Vagina (tissue), 2 donors: ENCODE measurements at regions not wholly inside any gene's neighbourhood (a gene's known extent, or its start where the extent isn't known, plus 50 kb on each side); places are given as distances from the start of the nearest gene placed in this dataset.

Experiments
- POLR2A ChIP-seq, 2 donors: fragments of 450-650 bp; IDR thresholded peaks; one replicate each; pipeline ENCODE4 v1.6.1; 2017; ENCODE audit warnings: antibody characterized with exemption in 2 of 2, mild to moderate bottlenecking in 2 of 2, moderate library complexity in 2 of 2
- TF ChIP-seq, protein P1 (sequence below), 3 experiments: fragments of 450-650 bp in 2 of 3; fragments of 200-600 bp in 1 of 3; sonication (generic) in 1 of 3; IDR thresholded peaks; one replicate each; pipeline ENCODE4 v1.5.1; 2017 to 2019; ENCODE audit warnings: antibody characterized with exemption in 3 of 3, mild to moderate bottlenecking in 2 of 3, moderate library complexity in 2 of 3

- TF ChIP-seq, protein P1, sequence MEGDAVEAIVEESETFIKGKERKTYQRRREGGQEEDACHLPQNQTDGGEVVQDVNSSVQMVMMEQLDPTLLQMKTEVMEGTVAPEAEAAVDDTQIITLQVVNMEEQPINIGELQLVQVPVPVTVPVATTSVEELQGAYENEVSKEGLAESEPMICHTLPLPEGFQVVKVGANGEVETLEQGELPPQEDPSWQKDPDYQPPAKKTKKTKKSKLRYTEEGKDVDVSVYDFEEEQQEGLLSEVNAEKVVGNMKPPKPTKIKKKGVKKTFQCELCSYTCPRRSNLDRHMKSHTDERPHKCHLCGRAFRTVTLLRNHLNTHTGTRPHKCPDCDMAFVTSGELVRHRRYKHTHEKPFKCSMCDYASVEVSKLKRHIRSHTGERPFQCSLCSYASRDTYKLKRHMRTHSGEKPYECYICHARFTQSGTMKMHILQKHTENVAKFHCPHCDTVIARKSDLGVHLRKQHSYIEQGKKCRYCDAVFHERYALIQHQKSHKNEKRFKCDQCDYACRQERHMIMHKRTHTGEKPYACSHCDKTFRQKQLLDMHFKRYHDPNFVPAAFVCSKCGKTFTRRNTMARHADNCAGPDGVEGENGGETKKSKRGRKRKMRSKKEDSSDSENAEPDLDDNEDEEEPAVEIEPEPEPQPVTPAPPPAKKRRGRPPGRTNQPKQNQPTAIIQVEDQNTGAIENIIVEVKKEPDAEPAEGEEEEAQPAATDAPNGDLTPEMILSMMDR (IDR thresholded peaks at IDR 0.05), result no peak
- no peak for TF ChIP-seq POLR2A (IDR thresholded peaks at IDR 0.05)
Observed at GRCh38 chr1:188343914-188344313, 1515.2 kb downstream of the PLA2G4A start.
